ENCODE measurements at regions not wholly inside any gene's neighbourhood (a gene's known extent, or its start where the extent isn't known, plus 50 kb on each side); places are given as distances from the start of the nearest gene placed in this dataset.

GRCh38 chr10:10630281-10630680 is 387.4 kb upstream of the CELF2 start:
- DNase-seq (no peak), ATAC-seq (no peak)
- Mint-ChIP-seq H3K27ac (no peak overlapping the region), H3K9me3 (no peaks in the 10 kb centered on the region), H3K4me1 (no peaks in the 10 kb centered on the region), H3K4me3 (no peak overlapping the region), H3K27me3 (ENCODE audit: low read depth in 2 of 2) (peaks cover 6 to 9% of the 10 kb centered on the region in 2 donors), H3K36me3 (no peaks in the 10 kb centered on the region)
- Histone ChIP-seq H3K4me3 (ENCODE audit: low read length) (no peak overlapping the region), H3K4me1 (ENCODE audit: control insufficient read depth, insufficient read depth, low read length) (no peaks in the 10 kb centered on the region), H3K36me3 (ENCODE audit: control insufficient read depth, insufficient read depth, low read length) (no peaks in the 10 kb centered on the region), H3K27me3 (ENCODE audit: control insufficient read depth, insufficient read depth, low read length) (no peaks in the 10 kb centered on the region), H3K27ac (ENCODE audit: low read length) (no peak overlapping the region), H3K9me3 (ENCODE audit: control insufficient read depth, insufficient read depth, low read length) (no peaks in the 10 kb centered on the region)
- intact Hi-C loops (cut with micrococcal nuclease): no loop called here
- 88% methylated on average over 2 of the region's 3 CpGs for WGBS (ENCODE audit: insufficient coverage)
- TF ChIP-seq CTCF (IDR thresholded peaks at IDR 0.05): no peak

- H3K27ac ChIP-seq (ENCODE audit: low read length): no peak overlapping the region
- Mint-ChIP-seq H3K9me3 (no peaks in the 10 kb centered on the region), H3K4me1 (no peaks in the 10 kb centered on the region), H3K27me3 (ENCODE audit: low read depth in 2 of 2) (peaks cover 6 to 9% of the 10 kb centered on the region in 2 donors), H3K27ac (no peak overlapping the region), H3K4me3 (no peak overlapping the region), H3K36me3 (no peaks in the 10 kb centered on the region)
- DNase-seq (no peak), ATAC-seq (no peak)
- no peaks in the 10 kb centered on the region for H3K4me1 ChIP-seq (ENCODE audit: control insufficient read depth, insufficient read depth, low read length)
- no peak for TF ChIP-seq CTCF (IDR thresholded peaks at IDR 0.05)
- WGBS (ENCODE audit: insufficient coverage): 94% methylated on average over 4 of the region's 4 CpGs
- intact Hi-C loops (cut with micrococcal nuclease): no loop called here
- H3K27me3 ChIP-seq (ENCODE audit: control insufficient read depth, insufficient read depth, low read length): no peaks in the 10 kb centered on the region
- H3K9me3 ChIP-seq (ENCODE audit: control insufficient read depth, insufficient read depth, low read length): no peaks in the 10 kb centered on the region
- H3K4me3 ChIP-seq (ENCODE audit: low read length): no peak overlapping the region
- no peaks in the 10 kb centered on the region for H3K36me3 ChIP-seq (ENCODE audit: control insufficient read depth, insufficient read depth, low read length)
Observed at GRCh38 chr10:10630782-10631181, 386.9 kb upstream of the CELF2 start.

GRCh38 chr10:10642189-10642588 is 375.5 kb upstream of the CELF2 start:
- Histone ChIP-seq H3K9me3 (ENCODE audit: control insufficient read depth, insufficient read depth, low read length) (no peaks in the 10 kb centered on the region), H3K27me3 (ENCODE audit: control insufficient read depth, insufficient read depth, low read length) (no peaks in the 10 kb centered on the region), H3K4me3 (ENCODE audit: low read length) (no peak overlapping the region), H3K4me1 (ENCODE audit: control insufficient read depth, insufficient read depth, low read length) (no peaks in the 10 kb centered on the region), H3K36me3 (ENCODE audit: control insufficient read depth, insufficient read depth, low read length) (no peaks in the 10 kb centered on the region), H3K27ac (ENCODE audit: low read length) (no peak overlapping the region)
- no peak for ATAC-seq
- Mint-ChIP-seq H3K36me3 (no peaks in the 10 kb centered on the region), H3K27me3 (ENCODE audit: low read depth in 2 of 2) (peaks cover 5 to 16% of the 10 kb centered on the region in 2 donors), H3K9me3 (no peaks in the 10 kb centered on the region), H3K4me3 (no peak overlapping the region), H3K4me1 (no peaks in the 10 kb centered on the region), H3K27ac (no peak overlapping the region)
- DNase-seq: no peak
- intact Hi-C loops (cut with micrococcal nuclease): no loop called here
- TF ChIP-seq CTCF (IDR thresholded peaks at IDR 0.05): no peak
- 73% methylated on average over 1 of the region's 1 CpG for WGBS (ENCODE audit: insufficient coverage)

GRCh38 chr10:10642751-10643150 is 374.9 kb upstream of the CELF2 start:
- Histone ChIP-seq H3K27ac (ENCODE audit: low read length) (no peak overlapping the region), H3K36me3 (ENCODE audit: control insufficient read depth, insufficient read depth, low read length) (no peaks in the 10 kb centered on the region), H3K9me3 (ENCODE audit: control insufficient read depth, insufficient read depth, low read length) (no peaks in the 10 kb centered on the region), H3K4me3 (ENCODE audit: low read length) (no peak overlapping the region), H3K27me3 (ENCODE audit: control insufficient read depth, insufficient read depth, low read length) (no peaks in the 10 kb centered on the region), H3K4me1 (ENCODE audit: control insufficient read depth, insufficient read depth, low read length) (no peaks in the 10 kb centered on the region)
- Mint-ChIP-seq H3K27me3 (ENCODE audit: low read depth in 2 of 2) (peaks cover 0 to 17% of the 10 kb centered on the region in 2 donors), H3K9me3 (no peaks in the 10 kb centered on the region), H3K36me3 (no peaks in the 10 kb centered on the region), H3K27ac (no peak overlapping the region), H3K4me3 (no peak overlapping the region), H3K4me1 (no peaks in the 10 kb centered on the region)
- no peak for ATAC-seq
- WGBS (ENCODE audit: insufficient coverage): 86% methylated on average over 2 of the region's 2 CpGs
- intact Hi-C loops (cut with micrococcal nuclease): no loop called here
- DNase-seq: no peak
- TF ChIP-seq CTCF (IDR thresholded peaks at IDR 0.05): no peak
